Tibial nerve (tissue), 4 donors: ENCODE measurements at regions not wholly inside any gene's neighbourhood (a gene's known extent, or its start where the extent isn't known, plus 50 kb on each side); places are given as distances from the start of the nearest gene placed in this dataset.

ENCODE experiments used
- DNase-seq, 2 donors: peaks; one replicate each; pipeline ENCODE4 v3.0.0-alpha.2; 2019; ENCODE audit warnings: low spot score in 2 of 2
- H3K27ac ChIP-seq, 4 donors: fragments of 200-600 bp; sonication (generic) in 3 of 4; one replicate each; pipeline ENCODE4 v1.5.1; 2017 to 2019; ENCODE audit warnings: mild to moderate bottlenecking in 1 of 4
- H3K27me3 ChIP-seq, 2 donors: fragments of 200-600 bp; sonication (generic) in 1 of 2; one replicate each; pipeline versions ENCODE4 v1.5.1 to v1.6.0; 2017 to 2019
- H3K36me3 ChIP-seq, 3 donors: fragments of 200-600 bp; sonication (generic); one replicate each; pipeline ENCODE4 v1.5.1; 2018 to 2019
- H3K4me1 ChIP-seq, 4 donors: fragments of 200-600 bp; sonication (generic) in 3 of 4; one replicate each; pipeline ENCODE4 v1.5.1; 2017 to 2019
- H3K4me3 ChIP-seq, 4 donors: fragments of 200-600 bp; sonication (generic) in 3 of 4; one replicate each; pipeline ENCODE4 v1.5.1; 2017 to 2019; ENCODE audit warnings: mild to moderate bottlenecking in 1 of 4, moderate library complexity in 1 of 4
- H3K9me3 ChIP-seq, 4 donors: fragments of 200-600 bp; sonication (generic) in 3 of 4; one replicate each; pipeline ENCODE4 v1.5.1; 2017 to 2019
- CTCF ChIP-seq, 5 experiments: fragments of 200-600 bp in 3 of 5; fragments of 450-650 bp in 2 of 5; sonication (generic) in 3 of 5; IDR thresholded peaks; one replicate each; pipeline ENCODE4 v1.5.1; 2016 to 2019; ENCODE audit warnings: antibody characterized with exemption in 5 of 5, mild to moderate bottlenecking in 3 of 5, moderate library complexity in 2 of 5
- EP300 ChIP-seq, 2 donors: sonication (generic); formaldehyde crosslinking; IDR thresholded peaks; one replicate each; pipeline ENCODE4 v1.6.1; 2017; ENCODE audit warnings: antibody characterized with exemption in 2 of 2, mild to moderate bottlenecking in 1 of 2
- POLR2A ChIP-seq, 2 donors: fragments of 450-650 bp; IDR thresholded peaks; one replicate each; pipeline ENCODE4 v1.6.1; 2017; ENCODE audit warnings: antibody characterized with exemption in 2 of 2, mild to moderate bottlenecking in 2 of 2, moderate library complexity in 2 of 2
- WGBS, 2 donors: methylation state at CpG; one replicate each; pipeline ENCODE4 v1.1.5; 2018; 5-methylcytosine and 5-hydroxymethylcytosine counted together

DNA sequence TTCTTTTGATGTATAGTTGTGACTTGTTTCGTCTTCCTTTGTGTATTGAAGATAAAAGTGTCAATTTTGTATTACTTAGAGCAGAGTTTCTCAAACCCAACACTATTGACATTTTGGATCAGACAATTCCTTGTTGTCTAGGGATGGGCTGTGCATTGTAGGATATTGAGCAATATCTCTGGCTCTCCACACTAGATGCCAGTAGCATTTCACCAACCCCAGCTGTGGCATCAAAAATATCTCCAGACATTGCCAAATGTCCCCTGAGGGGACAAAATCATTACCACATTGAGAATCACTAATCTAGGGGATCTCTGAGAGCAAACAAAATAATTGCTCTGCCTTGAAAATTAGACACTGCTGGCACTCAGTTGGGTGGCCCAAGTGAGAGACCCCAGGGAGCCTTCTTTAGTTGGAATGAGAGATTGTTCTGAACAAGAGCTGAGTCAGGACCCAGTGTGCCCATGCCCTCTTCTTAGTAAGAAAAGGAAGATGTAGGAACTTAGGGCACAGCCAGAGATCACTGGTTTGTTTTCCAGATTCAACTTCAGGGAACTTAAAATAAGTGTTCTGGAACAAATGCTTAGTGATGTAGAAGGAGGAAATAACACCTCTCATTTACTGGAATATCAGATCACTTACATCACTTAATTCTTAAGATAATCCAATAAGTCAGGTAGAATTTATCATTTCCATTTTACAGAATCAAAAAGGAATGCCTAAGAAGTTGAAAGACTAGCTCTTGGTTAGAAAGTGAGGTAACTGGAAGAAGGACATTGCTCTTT lies 466.6 kb upstream of the TNP1 start:
- TF ChIP-seq POLR2A (IDR thresholded peaks at IDR 0.05) (no peak), EP300 (IDR thresholded peaks at IDR 0.05) (no peak), CTCF (IDR thresholded peaks at IDR 0.05) (no peak)
- Histone ChIP-seq H3K27ac (no peak overlapping the region), H3K27me3 (no peaks in the 10 kb centered on the region), H3K4me1 (peaks cover 0 to 26% (median 4%) of the 10 kb centered on the region in 4 donors), H3K4me3 (no peak overlapping the region), H3K9me3 (peaks cover 0 to 15% (median 2%) of the 10 kb centered on the region in 4 donors), H3K36me3 (no peaks in the 10 kb centered on the region)
- 48 to 57% methylated on average over 1 of the region's 1 CpG for whole genome bisulfite sequencing, 2 donors
- DNase-seq = no peak

GRCh38 chr2:217325816-217326215 lies 466.0 kb upstream of the TNP1 start:
- no peaks in the 10 kb centered on the region for H3K27me3 ChIP-seq
- H3K27ac ChIP-seq = no peak overlapping the region
- 79 to 88% methylated on average over 2 of the region's 2 CpGs for WGBS, 2 donors
- no peaks in the 10 kb centered on the region for H3K36me3 ChIP-seq
- H3K4me1 ChIP-seq = peaks cover 0 to 19% (median 3%) of the 10 kb centered on the region in 4 donors
- DNase-seq = no peak
- H3K4me3 ChIP-seq = no peak overlapping the region
- H3K9me3 ChIP-seq = peaks cover 0 to 15% (median 2%) of the 10 kb centered on the region in 4 donors
- TF ChIP-seq EP300 (IDR thresholded peaks at IDR 0.05) (no peak), POLR2A (IDR thresholded peaks at IDR 0.05) (no peak), CTCF (IDR thresholded peaks at IDR 0.05) (no peak)

DNA sequence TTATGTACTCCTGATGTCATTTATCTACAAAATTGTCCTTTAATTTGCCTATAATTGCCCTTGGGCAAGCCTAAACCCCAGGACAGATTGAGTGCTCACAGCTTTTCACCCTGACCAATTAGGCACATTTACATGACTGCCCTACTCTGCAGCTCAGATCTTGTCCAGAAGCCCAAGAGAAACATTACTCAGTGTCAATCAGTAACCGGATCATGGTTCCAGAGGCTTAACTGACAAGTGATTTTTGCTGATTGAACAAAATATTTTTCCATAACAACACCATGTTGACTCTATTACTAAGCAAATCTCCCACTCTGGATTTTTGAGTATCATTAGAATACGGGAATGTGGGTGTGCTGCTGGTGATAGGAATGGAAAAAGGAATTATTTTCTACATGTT lies 465.4 kb upstream of the TNP1 start:
- no peaks in the 10 kb centered on the region for H3K36me3 ChIP-seq

DNA sequence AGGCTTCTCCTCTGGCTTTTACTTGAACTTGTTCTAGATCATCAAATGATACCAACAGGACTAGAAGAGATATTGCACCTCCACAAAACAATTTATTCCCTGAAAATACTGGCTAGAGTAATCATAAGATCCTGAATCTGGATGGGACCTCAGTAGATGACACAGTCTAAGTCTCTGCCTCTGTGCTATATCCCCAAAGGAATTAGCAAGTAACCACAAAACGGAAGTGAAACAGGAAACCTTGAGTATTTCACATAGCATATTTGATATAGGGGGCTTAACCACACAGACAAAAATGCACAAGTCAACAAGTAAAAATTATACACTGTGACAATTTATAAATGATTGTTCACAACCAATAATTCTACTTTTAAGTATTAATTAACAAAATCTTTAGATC lies 456.9 kb upstream of the TNP1 start:
- DNase-seq = no peak
- 59 to 67% methylated on average over 1 of the region's 1 CpG for WGBS, 2 donors
- Histone ChIP-seq H3K27me3 (no peaks in the 10 kb centered on the region), H3K4me1 (no peaks in the 10 kb centered on the region), H3K4me3 (no peak overlapping the region), H3K9me3 (peaks cover 0 to 8% (median 0%) of the 10 kb centered on the region in 4 donors), H3K27ac (no peak overlapping the region), H3K36me3 (peaks cover 0 to 3% (median 0%) of the 10 kb centered on the region in 3 donors)
- TF ChIP-seq POLR2A (IDR thresholded peaks at IDR 0.05) = no peak
- TF ChIP-seq EP300 (IDR thresholded peaks at IDR 0.05) = no peak

More for the DNA sequence above, 465.4 kb upstream of the TNP1 start:
- Histone ChIP-seq H3K27me3 (no peaks in the 10 kb centered on the region), H3K27ac (no peak overlapping the region), H3K9me3 (peaks cover 0 to 15% (median 2%) of the 10 kb centered on the region in 4 donors), H3K4me1 (peaks cover 0 to 15% (median 3%) of the 10 kb centered on the region in 4 donors), H3K4me3 (no peak overlapping the region)
- TF ChIP-seq EP300 (IDR thresholded peaks at IDR 0.05) = no peak
- TF ChIP-seq CTCF (IDR thresholded peaks at IDR 0.05) = no peak
- WGBS, 2 donors = 79 to 82% methylated on average over 2 of the region's 2 CpGs
- no peak for DNase-seq

DNA sequence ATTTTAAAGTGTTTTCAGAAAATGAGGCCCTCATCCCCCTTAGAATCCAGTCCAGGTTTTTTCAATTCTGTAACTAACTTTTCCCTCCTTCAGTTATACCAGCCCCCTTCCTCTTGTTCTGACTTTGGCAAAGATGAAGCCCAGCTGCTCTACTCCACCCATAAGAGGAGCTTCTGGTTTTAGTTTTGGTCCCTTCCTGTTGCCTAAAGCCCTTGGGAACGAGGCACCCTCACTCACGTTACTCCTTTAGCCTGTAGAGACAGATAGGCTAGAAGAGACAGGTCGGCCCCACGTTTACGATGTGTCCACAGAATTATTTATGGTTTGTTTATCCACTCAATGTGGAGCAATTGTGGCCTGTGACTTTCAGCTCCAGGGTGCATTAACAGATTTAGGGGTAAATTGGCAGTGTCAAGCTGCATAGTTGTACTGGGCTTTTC lies 454.2 kb upstream of the TNP1 start:
- DNase-seq = no peak
- no peak overlapping the region for H3K27ac ChIP-seq

More for the DNA sequence above, 454.2 kb upstream of the TNP1 start:
- Histone ChIP-seq H3K4me1 (no peaks in the 10 kb centered on the region), H3K36me3 (peaks cover 0 to 3% (median 0%) of the 10 kb centered on the region in 3 donors), H3K27me3 (no peaks in the 10 kb centered on the region), H3K4me3 (no peak overlapping the region), H3K9me3 (peaks cover 0 to 8% (median 0%) of the 10 kb centered on the region in 4 donors)
- 39 to 54% methylated on average over 5 of the region's 5 CpGs for WGBS, 2 donors
- TF ChIP-seq EP300 (IDR thresholded peaks at IDR 0.05) (no peak), POLR2A (IDR thresholded peaks at IDR 0.05) (no peak), CTCF (IDR thresholded peaks at IDR 0.05) (no peak)
